Activated naive CD8-positive, alpha-beta T cell treated with anti-CD3 and anti-CD28 coated beads, Interleukin-2, amount 50 U/mL, for 24 hours (primary cell): ENCODE measurements at regions not wholly inside any gene's neighbourhood (a gene's known extent, or its start where the extent isn't known, plus 50 kb on each side); places are given as distances from the start of the nearest gene placed in this dataset.
"Not testable (repeated sequence)": the region's sequence is repeated elsewhere in the genome, so short reads cannot be mapped to it uniquely, and the experiment has no call there.

Experiments used
- ATAC-seq: fragments of 150-1000 bp; cut with Tn5 transposase; one replicate; pipeline ENCODE4 v1.10.0; 2021
- DNase-seq: peaks from one replicate; pipeline ENCODE4 v3.0.0; 2021
- H3K27ac Mint-ChIP-seq: one replicate; pipeline ENCODE4 v1.8.0; 2021; ENCODE audit warnings: mild to moderate bottlenecking, mixed read lengths
- H3K27me3 Mint-ChIP-seq: one replicate; pipeline ENCODE4 v1.8.0; 2021; ENCODE audit warnings: mixed read lengths
- H3K36me3 Mint-ChIP-seq: one replicate; pipeline ENCODE4 v1.8.0; 2021; ENCODE audit warnings: low read depth, mixed read lengths
- H3K4me1 Mint-ChIP-seq: one replicate; pipeline ENCODE4 v1.8.0; 2021; ENCODE audit warnings: mixed read lengths
- H3K4me3 Mint-ChIP-seq: one replicate; pipeline ENCODE4 v1.8.0; 2021; ENCODE audit warnings: mild to moderate bottlenecking, moderate library complexity, mixed read lengths
- H3K9me3 Mint-ChIP-seq: one replicate; pipeline ENCODE4 v1.8.0; 2021; ENCODE audit warnings: mixed read lengths

DNA sequence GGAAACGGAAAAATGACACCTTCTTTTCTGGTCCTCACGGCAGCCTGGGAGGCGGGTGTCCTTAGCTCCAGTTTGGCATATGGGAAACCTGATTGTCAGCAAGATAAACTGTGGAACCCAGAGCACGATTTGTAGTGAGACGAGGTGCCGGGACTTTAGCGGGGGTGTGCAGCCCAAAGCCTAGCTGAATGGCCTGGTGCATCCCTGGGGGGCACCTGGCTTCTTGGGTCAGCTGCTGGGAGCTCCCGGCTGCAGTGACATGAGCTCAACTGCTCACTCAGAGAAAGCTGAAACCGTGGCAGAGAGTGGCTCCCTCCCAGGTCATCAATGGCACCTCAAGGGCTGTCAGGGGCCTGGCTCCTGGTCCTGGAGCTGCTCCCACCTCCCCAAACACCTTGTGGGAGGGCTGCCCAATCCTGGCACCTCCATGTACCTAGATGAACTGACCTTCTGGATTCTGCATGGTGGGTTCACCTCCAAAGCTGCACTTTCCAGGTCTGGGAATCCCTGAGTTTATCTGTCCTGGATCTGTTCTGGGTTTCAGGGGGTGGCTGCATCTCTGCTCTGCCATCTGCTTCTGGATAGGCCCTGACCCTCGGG is 260.5 kb downstream of the MATN1 start:
- no peaks in the 10 kb centered on the region for H3K4me1 Mint-ChIP-seq
- no peaks in the 10 kb centered on the region for H3K36me3 Mint-ChIP-seq
- H3K27ac Mint-ChIP-seq: no peak overlapping the region
- no peaks in the 10 kb centered on the region for H3K9me3 Mint-ChIP-seq
- H3K4me3 Mint-ChIP-seq: no peak overlapping the region
- H3K27me3 Mint-ChIP-seq: peaks cover 1% of the 10 kb centered on the region
- no peak for ATAC-seq
- no peak for DNase-seq

DNA sequence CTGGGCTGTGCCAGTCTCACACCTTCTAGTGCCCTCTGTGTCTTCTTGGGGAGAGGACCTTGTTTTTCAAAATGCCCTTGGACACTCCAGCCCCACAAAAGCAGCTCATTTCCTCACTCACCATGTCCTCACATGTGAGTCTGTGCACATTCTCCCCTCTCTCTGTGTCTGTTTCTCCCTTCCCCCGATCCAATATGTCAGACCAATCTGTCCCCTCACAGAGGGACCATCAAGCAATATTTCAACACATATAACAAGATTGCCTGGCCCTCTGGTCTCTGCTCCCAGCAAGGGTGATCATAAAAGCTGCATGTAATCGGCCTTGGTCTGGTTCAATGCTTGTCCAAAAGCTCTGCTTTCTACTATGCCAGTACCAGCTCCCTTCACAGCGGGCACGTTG is 261.2 kb downstream of the MATN1 start:
- Mint-ChIP-seq H3K36me3 (no peaks in the 10 kb centered on the region), H3K4me1 (no peaks in the 10 kb centered on the region), H3K9me3 (no peaks in the 10 kb centered on the region), H3K4me3 (no peak overlapping the region), H3K27ac (no peak overlapping the region), H3K27me3 (peaks cover 1% of the 10 kb centered on the region)
- ATAC-seq (no peak), DNase-seq (no peak)

DNA sequence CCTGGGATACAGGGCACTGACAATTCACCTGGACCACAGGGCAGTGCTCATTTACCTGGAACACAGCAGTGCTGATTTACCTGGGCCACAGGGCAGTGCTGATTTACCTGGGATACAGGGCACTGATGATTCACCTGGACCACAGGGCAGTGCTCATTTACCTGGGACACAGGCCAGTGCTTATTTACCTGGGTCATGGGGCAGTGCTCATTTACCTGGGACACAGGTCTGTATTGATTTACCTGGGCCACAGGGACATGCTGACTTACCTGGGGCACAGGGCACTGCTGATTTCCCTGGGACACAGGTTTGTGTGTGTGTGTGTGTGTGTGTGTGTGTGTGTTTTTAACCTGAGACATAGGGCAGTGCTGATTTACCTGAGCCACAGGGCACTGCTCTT is 261.7 kb downstream of the MATN1 start:
- DNase-seq: no peak
- ATAC-seq: no peak
- H3K4me1 Mint-ChIP-seq: no peaks in the 10 kb centered on the region
- no peak overlapping the region for H3K27ac Mint-ChIP-seq
- H3K9me3 Mint-ChIP-seq: no peaks in the 10 kb centered on the region
- H3K36me3 Mint-ChIP-seq: no peaks in the 10 kb centered on the region
- H3K27me3 Mint-ChIP-seq: peaks cover 4% of the 10 kb centered on the region
- no peak overlapping the region for H3K4me3 Mint-ChIP-seq

DNA sequence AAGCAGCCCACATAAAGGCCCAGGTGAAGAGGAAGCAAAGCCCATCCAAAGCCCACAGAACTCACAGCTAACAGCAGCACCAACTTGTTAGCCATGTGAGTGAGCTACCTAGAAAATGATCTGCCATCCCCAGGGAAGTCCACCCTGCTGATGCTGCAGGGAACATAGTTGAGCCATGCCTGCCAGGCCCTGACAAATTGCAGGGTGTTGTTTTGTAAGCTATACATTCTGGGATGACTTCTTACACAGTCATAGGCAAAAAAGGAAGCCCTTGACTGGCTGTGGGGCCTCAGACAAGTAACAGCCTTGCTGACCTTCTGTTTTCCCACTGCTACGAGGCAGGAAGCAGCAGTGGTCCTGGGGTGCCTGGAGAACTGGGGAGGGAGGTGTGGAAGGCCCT is 262.7 kb downstream of the MATN1 start:
- Mint-ChIP-seq H3K36me3 (no peaks in the 10 kb centered on the region), H3K4me1 (no peaks in the 10 kb centered on the region), H3K27ac (no peak overlapping the region), H3K9me3 (no peaks in the 10 kb centered on the region), H3K27me3 (peaks cover 9% of the 10 kb centered on the region), H3K4me3 (no peak overlapping the region)
- DNase-seq (no peak), ATAC-seq (no peak)

DNA sequence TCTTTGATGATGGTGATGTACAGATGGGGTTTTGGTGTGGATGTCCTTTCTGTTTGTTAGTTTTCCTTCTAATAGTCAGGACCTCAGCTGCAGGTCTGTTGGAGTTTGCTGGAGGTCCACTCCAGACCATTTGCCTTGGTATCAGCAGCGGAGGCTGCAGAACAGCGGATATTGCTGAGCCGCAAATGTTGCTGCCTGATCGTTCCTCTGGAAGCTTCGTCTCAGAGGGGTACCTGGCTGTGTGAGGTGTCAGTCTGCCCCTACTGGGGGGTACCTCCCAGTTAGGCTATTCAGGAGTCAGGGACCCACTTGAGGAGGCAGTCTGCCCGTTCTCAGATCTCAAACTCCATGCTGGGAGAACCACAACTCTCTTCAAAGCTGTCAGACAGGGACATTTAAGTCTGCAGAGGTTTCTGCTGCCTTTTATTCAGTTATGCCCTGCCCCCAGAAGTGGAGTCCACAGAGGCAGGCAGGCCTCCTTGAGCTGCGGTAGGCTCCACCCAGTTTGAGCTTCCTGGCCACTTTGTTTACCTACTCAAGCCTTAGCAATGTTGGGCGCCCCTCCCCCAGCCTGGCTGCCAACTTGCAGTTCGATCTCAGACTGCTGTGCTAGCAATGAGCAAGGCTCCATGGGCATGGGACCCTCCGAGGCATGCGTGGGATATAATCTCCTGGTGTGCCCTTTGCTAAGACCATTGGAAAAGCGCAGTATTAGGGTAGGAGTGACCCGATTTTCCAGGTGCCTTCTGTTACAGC is 264.5 kb downstream of the MATN1 start:
- H3K27ac Mint-ChIP-seq, ATAC-seq, H3K27me3 Mint-ChIP-seq, DNase-seq, H3K4me1 Mint-ChIP-seq, H3K9me3 Mint-ChIP-seq, H3K36me3 Mint-ChIP-seq, H3K4me3 Mint-ChIP-seq: not testable (repeated sequence)

DNA sequence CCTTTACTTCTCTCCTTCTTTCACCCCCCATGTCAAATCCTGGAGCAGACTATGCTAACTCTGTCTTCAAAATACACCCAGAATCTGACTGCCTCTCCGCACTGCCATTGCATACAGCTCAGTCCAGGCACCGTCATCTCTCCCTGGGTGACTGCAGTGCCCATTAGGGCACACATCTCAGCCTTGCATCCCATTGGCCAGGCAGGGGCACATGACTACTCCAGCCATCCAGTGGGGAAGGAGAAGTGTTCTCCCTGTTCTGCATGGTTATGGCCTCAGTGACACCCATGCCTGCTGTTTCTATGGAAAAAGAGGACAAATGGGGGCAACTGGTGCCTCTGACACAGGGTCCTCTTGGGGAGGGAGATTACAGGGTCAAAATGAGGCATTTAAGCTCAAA is 270.5 kb downstream of the MATN1 start:
- DNase-seq: no peak
- ATAC-seq: no peak
- Mint-ChIP-seq H3K27ac (no peak overlapping the region), H3K4me3 (no peak overlapping the region), H3K4me1 (no peaks in the 10 kb centered on the region), H3K9me3 (peaks cover 5% of the 10 kb centered on the region), H3K27me3 (peaks cover 12% of the 10 kb centered on the region), H3K36me3 (no peaks in the 10 kb centered on the region)

DNA sequence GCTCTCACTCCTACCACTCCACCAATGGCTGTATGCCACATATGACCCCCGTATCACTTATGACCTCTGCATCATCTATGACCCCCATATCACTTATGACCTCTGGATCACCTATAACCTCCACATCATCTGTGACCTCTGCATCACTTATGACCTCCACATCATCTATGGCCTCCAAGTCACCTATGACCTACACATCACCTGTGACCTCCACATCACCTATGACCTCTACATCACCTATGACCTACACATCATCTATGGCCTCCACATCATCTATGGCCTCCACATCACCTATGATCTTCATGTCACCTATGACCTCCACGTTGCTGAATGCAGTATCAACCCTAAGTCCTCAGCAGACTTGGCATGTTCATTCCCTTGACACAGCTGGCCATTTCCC is 271.2 kb downstream of the MATN1 start:
- H3K4me1 Mint-ChIP-seq: no peaks in the 10 kb centered on the region
- H3K9me3 Mint-ChIP-seq: peaks cover 5% of the 10 kb centered on the region
- no peaks in the 10 kb centered on the region for H3K36me3 Mint-ChIP-seq
- no peak overlapping the region for H3K4me3 Mint-ChIP-seq
- DNase-seq: no peak
- H3K27me3 Mint-ChIP-seq: peaks cover 15% of the 10 kb centered on the region
- ATAC-seq: no peak
- H3K27ac Mint-ChIP-seq: no peak overlapping the region

DNA sequence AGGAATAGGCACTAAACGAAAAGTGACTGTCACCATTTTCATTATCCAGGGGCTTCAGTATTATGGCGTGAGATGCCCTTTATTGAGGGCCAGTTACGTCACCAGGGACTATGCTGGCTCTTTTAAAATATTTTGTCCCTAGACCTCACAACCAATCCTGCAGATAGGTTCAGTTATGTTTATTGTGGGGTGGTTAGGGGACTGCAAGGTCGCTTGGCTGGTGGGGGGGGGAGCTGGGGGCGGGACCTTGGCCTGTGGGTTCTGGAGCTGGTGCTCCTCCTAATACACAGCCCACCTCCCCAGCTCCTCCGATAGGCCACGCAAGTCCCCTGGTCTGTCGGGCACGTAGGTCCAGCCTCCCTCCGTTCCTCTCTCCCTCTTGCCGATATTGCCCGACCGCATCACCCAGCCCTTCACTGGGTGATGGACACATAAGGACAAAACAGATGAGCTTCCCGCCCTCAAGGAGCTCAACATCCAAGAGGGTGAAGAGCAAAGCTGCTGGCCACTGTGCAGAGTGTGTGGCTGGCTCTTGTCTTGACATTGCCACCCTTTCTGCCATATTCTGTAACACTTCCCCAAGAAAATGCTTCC is 271.8 kb downstream of the MATN1 start:
- DNase-seq (no peak), ATAC-seq (no peak)
- H3K9me3 Mint-ChIP-seq: peaks cover 5% of the 10 kb centered on the region
- H3K36me3 Mint-ChIP-seq: no peaks in the 10 kb centered on the region
- no peak overlapping the region for H3K4me3 Mint-ChIP-seq
- H3K27ac Mint-ChIP-seq: no peak overlapping the region
- no peaks in the 10 kb centered on the region for H3K4me1 Mint-ChIP-seq
- peaks cover 13% of the 10 kb centered on the region for H3K27me3 Mint-ChIP-seq

DNA sequence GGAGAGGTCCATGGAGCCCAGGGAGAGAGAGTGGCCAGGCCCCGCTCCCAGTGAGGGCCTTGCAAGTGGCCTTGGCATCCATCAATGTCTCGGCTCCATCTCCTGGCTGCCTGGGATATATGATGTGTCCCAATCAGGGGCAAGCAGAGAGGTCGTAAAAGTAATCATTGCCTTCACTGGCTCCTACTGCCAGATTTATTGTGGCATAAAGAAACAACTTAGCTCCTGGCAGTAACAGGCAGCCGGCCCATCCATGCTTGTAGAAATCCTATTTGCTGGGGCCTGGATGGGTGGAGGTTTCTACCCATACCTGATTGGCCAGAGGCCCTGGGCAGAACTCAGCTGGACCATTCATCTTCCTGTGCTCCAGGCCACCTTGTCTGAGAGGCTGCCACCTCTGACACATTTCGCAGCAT is 272.6 kb downstream of the MATN1 start:
- no peak overlapping the region for H3K27ac Mint-ChIP-seq
- no peak overlapping the region for H3K4me3 Mint-ChIP-seq
- DNase-seq: no peak
- peaks cover 5% of the 10 kb centered on the region for H3K9me3 Mint-ChIP-seq
- no peak for ATAC-seq
- peaks cover 8% of the 10 kb centered on the region for H3K27me3 Mint-ChIP-seq
- no peaks in the 10 kb centered on the region for H3K4me1 Mint-ChIP-seq
- no peaks in the 10 kb centered on the region for H3K36me3 Mint-ChIP-seq

DNA sequence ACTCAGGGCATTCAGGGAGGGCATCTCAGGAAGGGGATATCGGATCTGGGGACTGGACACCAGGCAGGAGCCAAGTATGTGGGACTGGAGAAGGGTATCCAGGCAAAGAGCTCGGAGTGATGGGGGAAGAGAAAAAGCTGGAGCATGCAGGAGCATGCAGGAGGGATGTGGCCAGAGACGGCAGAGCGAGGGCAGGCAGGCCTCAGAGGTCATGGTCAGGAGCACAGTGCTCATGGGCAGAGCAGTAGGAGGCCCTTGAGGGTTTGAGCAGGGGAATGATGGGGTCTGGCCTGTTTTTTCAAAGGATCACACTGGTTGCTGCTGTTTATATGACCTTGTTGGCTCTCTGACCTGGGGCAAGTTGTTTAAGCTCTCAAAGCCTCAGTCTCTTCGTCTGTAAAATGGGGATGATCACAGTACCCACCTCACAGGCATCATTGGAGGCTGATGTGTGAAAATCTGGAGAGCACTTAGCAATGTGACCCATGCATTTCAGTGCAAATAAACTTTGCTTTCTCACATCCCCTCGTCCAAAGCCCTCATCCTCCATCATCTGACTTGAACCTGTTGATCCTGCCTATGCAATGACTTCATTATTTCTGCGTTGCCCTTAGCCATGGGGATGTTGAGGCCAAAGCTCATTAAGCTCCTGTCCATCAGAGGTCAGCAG is 273.1 kb downstream of the MATN1 start:
- Mint-ChIP-seq H3K27ac (no peak overlapping the region), H3K4me3 (no peak overlapping the region), H3K9me3 (peaks cover 5% of the 10 kb centered on the region), H3K27me3 (peaks cover 8% of the 10 kb centered on the region), H3K36me3 (no peaks in the 10 kb centered on the region), H3K4me1 (no peaks in the 10 kb centered on the region)
- ATAC-seq: no peak
- DNase-seq: no peak

DNA sequence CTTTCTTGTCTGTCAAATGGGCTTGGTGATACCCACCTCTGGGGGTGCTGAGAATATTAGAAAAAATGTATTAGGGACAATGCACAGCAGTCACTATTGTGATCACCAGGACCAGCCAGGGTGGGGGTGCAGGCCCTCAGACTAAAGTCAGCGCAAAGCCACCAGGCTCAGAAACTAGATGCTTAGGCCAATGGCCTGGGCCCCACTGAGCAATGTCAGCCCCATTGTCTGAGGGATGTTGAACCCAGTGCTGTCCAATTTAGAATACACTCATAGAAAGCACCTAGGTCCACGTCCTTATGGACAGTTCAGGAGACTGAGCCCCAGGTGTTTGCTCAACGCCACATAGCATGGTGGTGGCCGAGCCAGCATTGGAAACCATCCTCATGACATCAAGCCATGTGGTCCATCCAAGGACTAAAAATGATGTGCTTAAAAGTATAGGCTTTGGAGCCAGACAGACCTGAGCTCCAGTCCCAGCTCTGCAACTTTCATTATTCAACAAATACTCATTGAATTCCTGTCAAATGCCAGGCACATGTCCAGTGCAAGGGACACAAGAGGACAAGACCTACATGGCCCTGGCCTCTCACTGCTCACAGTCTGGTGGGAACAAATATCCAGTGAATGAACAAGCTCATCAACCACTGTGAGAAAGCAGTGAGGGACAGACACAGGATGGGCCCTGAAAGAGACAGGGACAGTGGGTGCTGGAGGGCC is 273.8 kb downstream of the MATN1 start:
- Mint-ChIP-seq H3K4me3 (no peak overlapping the region), H3K27ac (no peak overlapping the region), H3K4me1 (no peaks in the 10 kb centered on the region), H3K9me3 (peaks cover 5% of the 10 kb centered on the region), H3K36me3 (no peaks in the 10 kb centered on the region), H3K27me3 (peaks cover 8% of the 10 kb centered on the region)
- ATAC-seq (no peak), DNase-seq (no peak)

DNA sequence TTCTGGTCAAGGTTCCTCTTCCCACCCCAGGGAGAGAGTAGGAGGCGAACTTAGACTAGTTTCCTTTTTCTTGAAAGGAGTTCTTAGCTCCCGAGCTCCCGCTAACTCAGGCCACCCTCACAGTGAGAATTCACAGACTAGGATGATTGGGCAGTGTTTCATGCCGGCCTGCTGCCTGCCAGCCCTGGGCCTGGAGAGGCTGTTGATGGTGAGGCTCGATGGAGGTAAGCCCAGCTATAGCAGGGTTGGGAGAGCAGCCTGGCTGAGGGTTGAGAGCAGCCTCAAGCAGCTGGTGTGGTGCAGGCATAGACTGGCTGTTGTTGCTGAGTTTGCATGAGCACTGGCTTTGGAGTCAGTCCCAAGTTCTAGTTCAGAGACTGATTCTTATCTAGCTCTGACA is 274.4 kb downstream of the MATN1 start:
- no peaks in the 10 kb centered on the region for H3K36me3 Mint-ChIP-seq
- no peak for DNase-seq
- H3K27ac Mint-ChIP-seq: no peak overlapping the region
- no peak overlapping the region for H3K4me3 Mint-ChIP-seq
- H3K27me3 Mint-ChIP-seq: peaks cover 8% of the 10 kb centered on the region
- H3K9me3 Mint-ChIP-seq: peaks cover 5% of the 10 kb centered on the region
- H3K4me1 Mint-ChIP-seq: no peaks in the 10 kb centered on the region
- no peak for ATAC-seq

DNA sequence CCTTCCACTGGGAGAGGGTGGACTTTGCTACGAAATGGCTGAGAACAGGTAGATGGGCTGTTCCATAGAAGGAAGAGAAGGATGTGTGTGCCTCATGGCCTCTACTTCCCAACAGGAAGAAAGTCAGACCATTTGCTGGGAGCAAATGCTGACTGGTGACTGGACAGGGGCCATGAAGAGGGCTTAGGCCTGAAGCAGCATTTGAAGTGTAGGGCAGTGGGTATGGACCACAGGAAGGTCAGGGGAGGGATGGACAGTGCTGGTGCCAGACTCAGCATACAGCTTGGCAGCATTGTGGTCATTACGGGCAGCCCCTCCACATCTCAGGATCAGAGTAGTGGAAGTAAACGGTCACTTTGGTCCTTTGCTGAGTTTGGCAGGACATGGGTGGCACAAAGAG is 275.7 kb downstream of the MATN1 start:
- H3K27me3 Mint-ChIP-seq: peaks cover 8% of the 10 kb centered on the region
- no peak for DNase-seq
- no peak overlapping the region for H3K27ac Mint-ChIP-seq
- no peaks in the 10 kb centered on the region for H3K4me1 Mint-ChIP-seq
- no peaks in the 10 kb centered on the region for H3K36me3 Mint-ChIP-seq
- no peaks in the 10 kb centered on the region for H3K9me3 Mint-ChIP-seq
- no peak overlapping the region for H3K4me3 Mint-ChIP-seq
- ATAC-seq: no peak

DNA sequence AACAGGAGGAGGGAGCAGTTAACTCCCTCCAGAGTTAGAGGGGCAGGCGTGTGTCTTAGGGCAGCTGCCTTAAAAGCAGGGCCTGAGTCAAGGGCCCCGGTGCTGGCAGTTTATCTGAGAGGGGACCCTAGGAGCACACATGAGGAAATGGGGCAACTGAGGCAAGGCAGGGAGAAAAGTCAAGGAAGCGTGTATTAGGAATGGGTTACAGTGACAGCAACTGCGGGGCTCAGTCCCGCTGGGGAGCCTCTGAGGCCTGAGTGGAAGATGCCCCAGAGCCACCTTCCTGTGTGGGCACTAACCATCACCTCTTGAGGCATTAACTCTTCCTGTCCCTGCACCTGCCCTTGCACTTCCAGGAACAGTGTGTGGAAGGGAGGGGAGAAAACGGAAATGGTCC is 276.3 kb downstream of the MATN1 start:
- Mint-ChIP-seq H3K27ac (no peak overlapping the region), H3K4me3 (no peak overlapping the region), H3K36me3 (no peaks in the 10 kb centered on the region), H3K4me1 (no peaks in the 10 kb centered on the region), H3K27me3 (peaks cover 6% of the 10 kb centered on the region), H3K9me3 (no peaks in the 10 kb centered on the region)
- DNase-seq: no peak
- no peak for ATAC-seq
